H1 (cell line): ENCODE measurements at regions not wholly inside any gene's neighbourhood (a gene's known extent, or its start where the extent isn't known, plus 50 kb on each side); places are given as distances from the start of the nearest gene placed in this dataset.

ENCODE experiments used
- BACH1 ChIP-seq: IDR thresholded peaks from 2 replicates; pipeline ENCODE4 v1.6.1; 2012; ENCODE audit warnings: low read length, improper control_type of control experiment
- CHD7 ChIP-seq: fragments of 300-600 bp; sonication (generic); IDR thresholded peaks from 2 replicates; pipeline ENCODE4 v1.7.1; 2012; ENCODE audit warnings: low read length, moderate library complexity, mild to moderate bottlenecking, inconsistent platforms; ENCODE audit not compliant: insufficient replicate concordance
- EP300 ChIP-seq, 2 experiments: IDR thresholded peaks; 1 replicate in 1 of 2; 2 replicates in 1 of 2; pipeline ENCODE4 v1.6.1; 2011 to 2012; ENCODE audit warnings: low read depth in 2 of 2, low read length in 2 of 2, mild to moderate bottlenecking in 2 of 2, borderline replicate concordance in 1 of 2, inconsistent platforms in 1 of 2, moderate library complexity in 1 of 2
- KDM1A ChIP-seq: fragments of 200-600, 300-600 bp; sonication (generic); IDR thresholded peaks from 2 replicates; pipeline ENCODE4 v1.7.1; 2016; ENCODE audit warnings: mild to moderate bottlenecking, low read length, borderline replicate concordance
- KDM5A ChIP-seq: fragments of 200-600 bp; IDR thresholded peaks from 2 replicates; pipeline ENCODE4 v1.7.1; 2012; ENCODE audit warnings: mild to moderate bottlenecking, low read length, inconsistent platforms, mixed read lengths
- NRF1 ChIP-seq: IDR thresholded peaks from 2 replicates; pipeline ENCODE4 v1.6.1; 2011; ENCODE audit warnings: mild to moderate bottlenecking, low read depth, low read length, improper control_type of control experiment

- TF ChIP-seq CHD7 = no peak
- no peak for TF ChIP-seq KDM1A
- TF ChIP-seq BACH1 = no peak
- TF ChIP-seq EP300 (IDR thresholded peaks at IDR 0.05; ENCODE audit: borderline replicate concordance in 1 of 2, low read depth in 2 of 2, low read length in 2 of 2) = no peak
- no peak for TF ChIP-seq KDM5A
- TF ChIP-seq NRF1 = no peak
- TF ChIP-seq, all 59 proteins: peak for 0
These were observed 56.9 kb upstream of the MAP1LC3B2 start (continued) for GRCh38 chr12:116502141-116502725.
